ENCODE measurements at regions not wholly inside any gene's neighbourhood (a gene's known extent, or its start where the extent isn't known, plus 50 kb on each side); places are given as distances from the start of the nearest gene placed in this dataset.

GRCh38 chr11:100619484-100619883, 67.6 kb upstream of the ARHGAP42 start:
- no peak for DNase-seq (ENCODE audit: low read depth)
- in situ Hi-C loops (cut with HindIII; ENCODE audit: low pct_unique_long_range_greater_than_20kb, low sequenced_read_pairs), result no loop called here

GRCh38 chr11:100622404-100622803, 64.7 kb upstream of the ARHGAP42 start:
- in situ Hi-C loops (cut with HindIII; ENCODE audit: low pct_unique_long_range_greater_than_20kb, low sequenced_read_pairs), result no loop called here
- DNase-seq (ENCODE audit: low read depth), result no peak

DNA sequence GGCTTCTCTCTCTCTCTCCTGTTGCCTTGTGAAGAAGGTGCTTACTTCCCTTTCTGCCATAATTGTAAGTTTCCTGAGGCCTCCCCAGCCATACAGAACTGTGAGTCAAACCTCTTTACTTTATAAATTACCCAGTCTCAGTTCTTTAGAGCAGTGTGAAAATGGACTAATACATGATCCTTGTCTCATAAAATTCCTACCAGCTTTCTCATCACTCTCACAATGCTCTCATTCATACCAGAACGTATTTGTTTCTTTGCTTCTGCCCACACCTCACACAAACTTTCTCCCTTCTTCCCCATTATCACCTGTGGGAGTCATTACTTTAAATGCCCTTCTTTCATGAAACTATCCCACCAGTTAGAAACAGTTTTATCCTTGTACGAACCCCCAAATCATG, 62.7 kb upstream of the ARHGAP42 start:
- in situ Hi-C loops (cut with HindIII; ENCODE audit: low pct_unique_long_range_greater_than_20kb, low sequenced_read_pairs), result no loop called here
- no peak for DNase-seq (ENCODE audit: low read depth)

- no peak for DNase-seq (ENCODE audit: low read depth)
Observed at GRCh38 chr11:100625041-100625440, 62.0 kb upstream of the ARHGAP42 start.

DNA sequence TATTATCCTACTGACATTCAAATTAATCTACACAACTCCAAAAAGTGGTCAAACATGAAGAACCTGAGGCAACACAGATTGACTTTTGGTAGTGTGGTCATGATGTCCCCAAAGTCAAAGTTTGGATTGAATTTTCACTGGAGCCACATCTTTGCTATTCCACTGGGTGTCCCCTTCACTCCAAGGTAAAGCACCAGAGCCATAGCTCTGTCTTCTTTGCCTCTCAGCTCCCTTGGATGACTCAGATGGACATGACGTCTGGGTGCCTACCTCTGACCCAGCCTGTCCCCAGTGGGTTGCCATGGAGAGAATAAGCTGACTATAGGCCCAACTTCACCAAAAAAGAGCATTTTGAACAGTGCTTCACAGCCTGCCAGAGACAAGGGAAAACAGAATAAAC, 57.4 kb upstream of the ARHGAP42 start:
- in situ Hi-C loops (cut with HindIII; ENCODE audit: low pct_unique_long_range_greater_than_20kb, low sequenced_read_pairs), result no loop called here
- DNase-seq (ENCODE audit: low read depth), result peak; percentile 8

More at GRCh38 chr11:100625041-100625440, 62.0 kb upstream of the ARHGAP42 start:
- in situ Hi-C loops (cut with HindIII; ENCODE audit: low pct_unique_long_range_greater_than_20kb, low sequenced_read_pairs), result no loop called here

DNA sequence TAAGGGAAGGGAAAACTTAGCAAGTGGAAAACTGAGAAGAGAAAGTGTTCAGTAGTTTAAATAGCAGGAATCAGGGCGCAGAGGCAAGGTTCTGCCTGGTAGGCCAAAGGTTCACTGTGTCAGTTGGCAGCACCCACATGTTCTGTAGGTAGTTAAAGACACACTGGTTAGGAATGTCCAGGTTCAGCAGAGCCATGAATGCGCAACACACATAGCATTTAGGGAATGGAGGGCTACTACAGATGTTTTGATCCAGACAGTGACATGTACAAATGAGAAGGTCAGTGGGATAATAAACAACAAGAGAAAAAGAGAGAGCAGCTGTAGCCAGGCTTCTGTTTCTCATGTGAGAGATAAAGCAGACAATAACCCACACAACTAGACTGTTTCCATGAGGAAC, 56.2 kb upstream of the ARHGAP42 start:
- DNase-seq (ENCODE audit: low read depth), result no peak
- in situ Hi-C loops (cut with HindIII; ENCODE audit: low pct_unique_long_range_greater_than_20kb, low sequenced_read_pairs), result no loop called here

DNA sequence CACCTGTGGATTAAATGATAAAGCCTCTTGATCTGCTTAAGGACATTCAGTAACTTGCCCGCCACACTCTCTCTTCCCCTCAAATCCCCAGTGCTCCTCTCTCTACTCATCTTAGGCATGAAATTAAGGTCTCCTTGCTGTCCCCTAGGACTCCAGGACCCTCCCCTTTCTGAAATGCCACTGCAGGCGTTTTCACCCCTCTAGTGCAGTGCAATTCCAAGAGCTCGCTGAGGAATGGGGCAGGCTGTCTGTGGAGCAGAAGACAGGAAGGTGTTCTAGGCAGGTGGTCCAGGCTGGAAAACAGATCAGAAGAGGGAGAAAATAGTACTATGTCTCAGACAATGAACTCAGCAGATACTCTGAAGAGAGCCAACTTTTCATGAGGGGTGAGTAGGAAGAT, 55.8 kb upstream of the ARHGAP42 start:
- in situ Hi-C loops (cut with HindIII; ENCODE audit: low pct_unique_long_range_greater_than_20kb, low sequenced_read_pairs), result no loop called here
- no peak for DNase-seq (ENCODE audit: low read depth)

DNA sequence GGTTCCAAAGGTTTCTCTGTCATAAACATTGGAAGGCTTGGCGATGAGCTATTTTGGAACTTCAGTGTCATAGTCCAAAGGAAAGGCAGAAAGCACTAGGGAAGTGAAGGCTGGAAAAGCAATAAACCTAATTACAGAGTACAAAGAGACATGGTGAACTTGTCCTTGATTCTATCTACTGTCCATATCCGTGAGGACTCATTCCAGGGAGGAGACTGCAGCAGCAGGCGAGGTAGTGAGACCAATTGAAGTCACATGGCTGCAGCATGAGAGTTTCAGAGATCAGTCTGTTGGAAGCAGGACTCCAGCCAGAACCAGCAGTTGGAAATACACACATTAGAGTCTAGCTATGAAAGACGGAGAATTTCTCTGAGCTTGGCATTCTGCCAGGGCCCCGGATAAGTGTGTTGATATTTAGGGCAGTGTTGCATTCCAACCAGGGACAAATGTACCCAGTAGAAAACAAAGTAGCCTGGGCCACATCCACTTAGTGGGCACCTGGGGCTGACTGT, 54.1 kb upstream of the ARHGAP42 start:
- in situ Hi-C loops (cut with HindIII; ENCODE audit: low pct_unique_long_range_greater_than_20kb, low sequenced_read_pairs), result no loop called here
- DNase-seq (ENCODE audit: low read depth), result peak; percentile 6

DNA sequence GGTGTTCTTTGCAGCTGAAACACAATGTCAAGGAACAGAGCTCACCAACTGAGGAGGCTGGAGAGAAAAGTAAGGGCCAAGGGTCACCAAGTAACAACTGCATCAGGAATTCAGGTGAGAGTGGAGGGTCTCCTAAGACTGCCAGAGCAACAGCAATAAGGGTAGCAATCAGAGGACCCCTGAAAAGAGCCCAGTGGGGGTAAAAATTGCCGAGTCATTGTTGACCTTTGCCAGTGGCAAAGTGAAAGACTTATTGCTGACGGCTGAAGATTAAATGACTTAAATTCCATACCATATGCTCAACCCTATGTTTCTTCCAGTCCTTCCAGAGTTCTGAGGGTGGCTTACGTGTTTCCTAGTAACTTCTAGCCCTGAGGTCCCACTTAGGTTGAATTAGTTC, 51.9 kb upstream of the ARHGAP42 start:
- in situ Hi-C loops (cut with HindIII; ENCODE audit: low pct_unique_long_range_greater_than_20kb, low sequenced_read_pairs), result no loop called here
- DNase-seq (ENCODE audit: low read depth), result no peak

DNA sequence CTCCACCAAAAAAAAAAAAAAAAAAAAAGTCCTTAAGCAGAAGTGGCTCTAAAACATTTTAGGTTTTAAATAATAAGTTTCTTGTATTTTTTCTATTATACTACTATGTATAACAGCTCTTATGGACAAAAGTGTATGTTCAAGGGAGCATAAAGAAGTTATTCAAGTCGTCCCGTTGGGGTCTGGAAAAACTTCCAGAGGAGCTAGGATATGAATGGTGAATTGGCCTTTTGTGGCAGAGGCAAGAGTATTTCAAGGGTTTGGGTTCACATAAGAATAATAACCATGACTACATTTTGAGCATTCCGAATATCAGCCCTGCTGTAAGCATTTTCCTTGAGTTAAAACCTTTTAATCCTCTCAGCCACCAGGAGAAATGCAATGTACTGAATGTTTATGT, 50.6 kb upstream of the ARHGAP42 start:
- no peak for DNase-seq (ENCODE audit: low read depth)
- in situ Hi-C loops (cut with HindIII; ENCODE audit: low pct_unique_long_range_greater_than_20kb, low sequenced_read_pairs), result no loop called here
